Uterus (tissue), 3 donors: ENCODE measurements at regions not wholly inside any gene's neighbourhood (a gene's known extent, or its start where the extent isn't known, plus 50 kb on each side); places are given as distances from the start of the nearest gene placed in this dataset.
"Not testable (repeated sequence)": the region's sequence is repeated elsewhere in the genome, so short reads cannot be mapped to it uniquely, and the experiment has no call there.

ENCODE experiments used
- DNase-seq, 2 donors: peaks; one replicate each; pipeline ENCODE4 v3.0.0-alpha.2; 2019 to 2020
- H3K27ac ChIP-seq, 2 donors: fragments of 200-600 bp; sonication (generic); 1 replicate in 1 of 2; 2 replicates in 1 of 2; pipeline ENCODE4 v1.5.1; 2016 to 2018
- H3K27me3 ChIP-seq, 2 donors: fragments of 200-600 bp; sonication (generic); one replicate each; pipeline ENCODE4 v1.5.1; 2018 to 2019; ENCODE audit warnings: control low read depth in 1 of 2
- H3K36me3 ChIP-seq, 2 donors: fragments of 200-600 bp; sonication (generic); one replicate each; pipeline ENCODE4 v1.5.1; 2019; ENCODE audit warnings: control low read depth in 1 of 2
- H3K4me1 ChIP-seq, 2 donors: fragments of 200-600 bp; sonication (generic); one replicate each; pipeline ENCODE4 v1.5.1; 2018 to 2019; ENCODE audit warnings: control low read depth in 1 of 2
- H3K4me3 ChIP-seq, 2 donors: fragments of 200-600 bp; sonication (generic); 1 replicate in 1 of 2; 2 replicates in 1 of 2; pipeline ENCODE4 v1.5.1; 2018 to 2019; ENCODE audit warnings: mild to moderate bottlenecking in 1 of 2
- H3K9me3 ChIP-seq, 2 donors: fragments of 200-600 bp; sonication (generic); one replicate each; pipeline ENCODE4 v1.5.1; 2019; ENCODE audit warnings: control low read depth in 1 of 2
- POLR2A ChIP-seq, 2 donors: fragments of 450-650 bp; IDR thresholded peaks; one replicate each; pipeline ENCODE4 v1.6.1; 2016; ENCODE audit warnings: antibody characterized with exemption in 2 of 2, mild to moderate bottlenecking in 1 of 2, moderate library complexity in 1 of 2
- intact Hi-C: fragments of 100-400 bp; cut with DNase I; formaldehyde crosslinking; loops from one replicate; pipeline ENCODE4 v1.15.1; 2023; ENCODE audit warnings: low total_unique reads
- TF ChIP-seq, protein P1 (sequence below), 4 experiments: fragments of 200-600 bp in 2 of 4; fragments of 450-650 bp in 2 of 4; sonication (generic) in 2 of 4; IDR thresholded peaks; one replicate each; pipeline ENCODE4 v1.5.1; 2016 to 2019; ENCODE audit warnings: antibody characterized with exemption in 4 of 4, mild to moderate bottlenecking in 2 of 4, moderate library complexity in 1 of 4
- donor health status: DM: yes; HTN: yes; CAD: no.

DNA sequence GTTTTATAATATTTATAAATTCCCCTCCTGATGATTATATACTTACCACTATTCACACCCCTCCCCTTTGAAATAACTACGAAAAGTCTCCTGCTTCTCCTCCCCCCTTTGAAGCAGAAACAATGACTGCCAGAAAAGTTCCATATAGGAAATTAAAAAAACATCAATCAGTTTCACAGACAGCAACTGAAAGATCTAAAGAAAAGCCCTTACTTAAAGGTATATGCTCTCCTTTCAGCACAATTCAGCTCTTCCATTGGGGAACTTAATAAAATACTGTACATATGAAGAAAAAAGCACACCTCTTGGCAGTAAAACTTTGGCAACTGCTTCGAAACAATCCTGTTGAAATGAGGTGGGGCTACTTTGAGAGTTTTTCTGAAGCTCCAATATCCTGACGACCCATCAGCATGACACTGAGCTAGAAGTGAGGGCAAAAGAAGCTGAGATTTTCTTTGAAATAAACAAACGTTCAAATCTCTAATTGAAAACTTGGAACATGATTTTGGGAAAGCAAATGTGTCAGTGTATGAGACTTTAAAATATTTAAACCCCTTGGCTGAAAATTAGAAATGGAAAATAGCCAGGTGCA lies 147.6 kb upstream of the RXFP2 start:
- Histone ChIP-seq H3K4me3 (no peak overlapping the region), H3K4me1 (no peaks in the 10 kb centered on the region), H3K27ac (no peak overlapping the region), H3K9me3 (no peaks in the 10 kb centered on the region), H3K27me3 (no peaks in the 10 kb centered on the region), H3K36me3 (no peaks in the 10 kb centered on the region)
- intact Hi-C loops, result no loop called here
- no peak for TF ChIP-seq POLR2A (IDR thresholded peaks at IDR 0.05)
- no peak for DNase-seq

DNA sequence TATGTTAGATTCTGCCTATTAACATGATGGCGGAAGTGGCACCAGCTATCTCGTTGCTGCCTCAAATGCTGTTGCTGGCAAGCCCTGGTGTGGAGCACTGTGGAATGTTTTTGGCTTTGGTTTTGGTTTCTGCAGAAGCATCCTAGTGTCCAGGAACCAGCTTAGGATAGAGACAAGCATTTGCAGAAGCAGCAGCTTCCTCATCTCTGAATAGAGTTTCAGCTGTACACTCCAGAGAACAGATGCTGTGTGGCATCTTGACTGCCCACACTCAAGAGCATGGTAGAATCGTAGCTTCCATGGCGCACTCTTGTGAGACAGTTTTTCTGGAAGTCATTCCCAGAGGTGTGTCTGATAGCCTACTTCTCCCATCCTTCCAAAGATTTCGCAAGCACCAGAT lies 145.3 kb upstream of the RXFP2 start:
- Histone ChIP-seq H3K9me3 (no peaks in the 10 kb centered on the region), H3K4me1 (no peaks in the 10 kb centered on the region), H3K27ac (no peak overlapping the region), H3K36me3 (no peaks in the 10 kb centered on the region), H3K27me3 (no peaks in the 10 kb centered on the region), H3K4me3 (no peak overlapping the region)
- DNase-seq, result no peak
- no peak for TF ChIP-seq POLR2A (IDR thresholded peaks at IDR 0.05)
- TF ChIP-seq, protein P1, sequence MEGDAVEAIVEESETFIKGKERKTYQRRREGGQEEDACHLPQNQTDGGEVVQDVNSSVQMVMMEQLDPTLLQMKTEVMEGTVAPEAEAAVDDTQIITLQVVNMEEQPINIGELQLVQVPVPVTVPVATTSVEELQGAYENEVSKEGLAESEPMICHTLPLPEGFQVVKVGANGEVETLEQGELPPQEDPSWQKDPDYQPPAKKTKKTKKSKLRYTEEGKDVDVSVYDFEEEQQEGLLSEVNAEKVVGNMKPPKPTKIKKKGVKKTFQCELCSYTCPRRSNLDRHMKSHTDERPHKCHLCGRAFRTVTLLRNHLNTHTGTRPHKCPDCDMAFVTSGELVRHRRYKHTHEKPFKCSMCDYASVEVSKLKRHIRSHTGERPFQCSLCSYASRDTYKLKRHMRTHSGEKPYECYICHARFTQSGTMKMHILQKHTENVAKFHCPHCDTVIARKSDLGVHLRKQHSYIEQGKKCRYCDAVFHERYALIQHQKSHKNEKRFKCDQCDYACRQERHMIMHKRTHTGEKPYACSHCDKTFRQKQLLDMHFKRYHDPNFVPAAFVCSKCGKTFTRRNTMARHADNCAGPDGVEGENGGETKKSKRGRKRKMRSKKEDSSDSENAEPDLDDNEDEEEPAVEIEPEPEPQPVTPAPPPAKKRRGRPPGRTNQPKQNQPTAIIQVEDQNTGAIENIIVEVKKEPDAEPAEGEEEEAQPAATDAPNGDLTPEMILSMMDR (IDR thresholded peaks at IDR 0.05), result no peak
- intact Hi-C loops, result no loop called here

DNA sequence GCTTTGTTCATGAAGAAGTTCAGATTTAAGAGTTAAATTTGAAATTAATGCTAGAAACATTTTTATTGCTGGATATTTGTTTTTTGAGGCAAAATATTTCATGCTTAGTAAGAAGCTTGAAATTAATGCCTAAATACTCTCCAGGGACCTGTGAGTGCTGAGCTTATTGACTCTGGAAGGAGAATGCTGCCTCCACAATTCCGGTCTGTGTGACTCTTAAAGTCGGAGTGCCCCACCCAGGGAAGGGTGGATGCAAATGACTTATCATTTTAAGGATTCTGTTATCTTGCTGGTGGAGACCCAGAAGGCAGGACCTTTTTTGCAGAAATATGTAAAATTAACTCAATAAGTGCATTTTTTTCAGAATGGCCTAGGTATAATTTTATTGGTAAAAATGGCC lies 143.8 kb upstream of the RXFP2 start:
- H3K27ac ChIP-seq, result no peak overlapping the region
- H3K4me3 ChIP-seq, result no peak overlapping the region
- H3K4me1 ChIP-seq, result no peaks in the 10 kb centered on the region
- H3K36me3 ChIP-seq, result no peaks in the 10 kb centered on the region
- no peaks in the 10 kb centered on the region for H3K27me3 ChIP-seq
- intact Hi-C loops, result no loop called here
- no peak for DNase-seq
- no peak for TF ChIP-seq POLR2A (IDR thresholded peaks at IDR 0.05)
- TF ChIP-seq, protein P1 (IDR thresholded peaks at IDR 0.05), result no peak
- no peaks in the 10 kb centered on the region for H3K9me3 ChIP-seq

DNA sequence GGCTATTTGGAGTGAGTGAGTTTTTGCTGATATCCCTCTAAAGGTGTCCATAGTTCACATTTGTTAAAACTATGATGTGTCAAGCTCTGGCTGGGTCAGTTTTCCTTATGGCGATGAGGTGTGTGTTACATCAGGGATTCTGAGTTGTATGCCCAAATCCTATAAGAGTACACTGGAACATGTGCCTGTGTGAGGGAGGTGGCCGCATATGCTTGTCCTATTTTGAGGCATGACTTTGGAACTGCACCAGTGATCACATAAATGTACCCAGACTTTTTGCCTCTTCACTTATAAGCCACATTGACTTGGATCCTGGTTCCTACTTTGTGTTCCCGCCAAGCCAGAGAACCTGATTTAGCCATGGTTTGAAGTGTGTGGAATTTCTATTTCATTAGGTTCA lies 140.3 kb upstream of the RXFP2 start:
- H3K27ac ChIP-seq, result no peak overlapping the region
- H3K36me3 ChIP-seq, result no peaks in the 10 kb centered on the region
- intact Hi-C loops, result no loop called here
- no peaks in the 10 kb centered on the region for H3K27me3 ChIP-seq
- no peak overlapping the region for H3K4me3 ChIP-seq
- H3K4me1 ChIP-seq, result no peaks in the 10 kb centered on the region
- TF ChIP-seq, protein P1 (IDR thresholded peaks at IDR 0.05), result no peak
- TF ChIP-seq POLR2A (IDR thresholded peaks at IDR 0.05), result no peak
- no peak for DNase-seq
- no peaks in the 10 kb centered on the region for H3K9me3 ChIP-seq

DNA sequence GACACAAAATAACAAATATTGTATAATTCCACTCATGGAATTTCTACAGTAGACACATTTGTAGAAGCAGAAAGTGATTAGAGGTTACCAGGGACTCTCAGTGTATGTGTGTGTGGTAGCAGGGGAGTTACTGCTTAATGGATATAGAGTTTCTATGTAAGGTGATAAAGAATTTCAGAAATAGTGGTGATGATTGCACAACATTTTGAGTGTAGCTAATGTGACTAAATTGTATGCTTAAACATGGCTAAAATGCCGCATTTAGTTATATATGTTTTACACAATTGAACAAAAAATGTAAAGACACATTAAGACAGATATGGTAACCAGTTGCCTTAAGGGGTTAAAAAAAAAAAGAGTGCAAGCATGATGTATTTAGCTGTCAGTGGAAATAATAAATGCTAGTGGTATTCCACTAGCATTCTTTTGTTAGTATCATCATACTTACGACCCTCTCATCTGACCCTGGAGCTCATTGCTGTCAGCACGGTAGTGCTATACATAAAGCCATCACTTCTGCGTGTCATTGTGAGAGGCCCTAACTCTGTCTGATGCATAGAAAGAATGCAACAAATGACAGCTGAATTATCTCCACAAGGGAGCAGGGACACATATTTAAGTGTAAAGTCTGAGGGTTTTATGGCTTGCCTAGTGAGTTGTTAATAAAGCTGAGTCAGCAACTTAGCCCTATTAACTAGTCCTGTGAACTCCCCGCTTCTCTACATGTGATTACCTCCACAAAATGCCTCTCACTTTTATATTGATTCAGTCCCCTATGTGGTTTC lies 134.1 kb upstream of the RXFP2 start:
- H3K9me3 ChIP-seq, result no peaks in the 10 kb centered on the region
- no peak for TF ChIP-seq POLR2A (IDR thresholded peaks at IDR 0.05)
- TF ChIP-seq, protein P1 (IDR thresholded peaks at IDR 0.05), result no peak
- H3K27ac ChIP-seq, result no peak overlapping the region
- DNase-seq, result no peak
- no peaks in the 10 kb centered on the region for H3K4me1 ChIP-seq
- no peaks in the 10 kb centered on the region for H3K36me3 ChIP-seq
- H3K4me3 ChIP-seq, result no peak overlapping the region
- intact Hi-C loops, result no loop called here
- H3K27me3 ChIP-seq, result no peaks in the 10 kb centered on the region

DNA sequence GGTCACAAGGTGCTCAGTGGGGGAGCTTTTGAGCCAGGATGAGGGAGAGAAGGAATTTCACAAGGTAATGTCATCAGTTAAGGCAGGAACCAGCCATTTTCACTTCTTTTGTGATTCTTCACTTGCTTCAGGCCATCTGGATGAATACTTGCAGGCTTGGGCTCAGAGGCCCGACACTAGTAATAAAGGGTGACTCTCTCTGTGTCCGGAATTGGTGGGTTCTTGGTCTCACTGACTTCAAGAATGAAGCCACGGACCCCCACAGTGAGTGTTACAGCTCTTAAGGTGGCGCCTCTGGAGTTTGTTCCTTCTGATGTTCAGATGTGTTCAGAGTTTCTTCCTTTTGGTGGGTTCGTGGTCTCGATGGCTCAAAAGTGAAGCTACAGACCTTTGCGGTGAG lies 131.8 kb upstream of the RXFP2 start:
- intact Hi-C loops, H3K27me3 ChIP-seq, H3K36me3 ChIP-seq, H3K27ac ChIP-seq, H3K9me3 ChIP-seq, H3K4me1 ChIP-seq, DNase-seq, H3K4me3 ChIP-seq: not testable (repeated sequence)

DNA sequence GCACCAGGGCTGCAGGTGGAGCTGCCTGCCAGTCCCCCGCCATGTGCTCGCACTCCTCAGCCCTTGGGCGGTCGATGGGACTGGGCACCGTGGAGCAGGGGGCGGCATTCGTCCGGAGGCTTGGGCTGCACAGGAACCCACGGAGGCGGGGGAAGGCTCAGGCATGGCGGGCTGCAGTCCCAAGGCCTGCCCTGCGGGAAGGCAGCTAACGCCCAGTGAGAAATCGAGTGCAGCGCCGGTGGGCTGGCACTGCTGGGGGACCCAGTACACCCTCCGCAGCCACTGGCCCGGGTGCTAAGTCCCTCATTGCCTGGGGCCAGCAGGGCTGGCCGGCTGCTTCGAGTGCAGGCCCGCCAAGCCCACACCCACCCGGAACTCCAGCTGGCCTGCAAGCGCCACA lies 130.5 kb upstream of the RXFP2 start:
- H3K4me3 ChIP-seq, H3K36me3 ChIP-seq, H3K4me1 ChIP-seq, intact Hi-C loops, H3K9me3 ChIP-seq, H3K27me3 ChIP-seq, H3K27ac ChIP-seq, DNase-seq: not testable (repeated sequence)
